SK-N-SH (cell line): ENCODE measurements at regions not wholly inside any gene's neighbourhood (a gene's known extent, or its start where the extent isn't known, plus 50 kb on each side); places are given as distances from the start of the nearest gene placed in this dataset.
A peak's percentile ranks its signal among the peaks of the same experiment; 100 is the strongest.

ENCODE experiments used
- CTCF ChIA-PET: fragments of 300-600, 350-600 bp; formaldehyde crosslinking; extraction: SDS; loops from one replicate; lab custom pipeline; 2021; lab: Yijun Ruan, JAX
- POLR2A ChIA-PET: fragments of 350-600 bp; sonication (Branson Sonifier 250); formaldehyde crosslinking; extraction: SDS; loops from one replicate; lab custom pipeline; 2020; ENCODE audit warnings: antibody characterized with exemption, inconsistent platforms; lab: Yijun Ruan, JAX
- DNase-seq: peaks from one replicate; pipeline ENCODE4 v3.0.0; 2012
- H2AFZ ChIP-seq: fragments of 200-600 bp; sonication (generic); 2 replicates; pipeline ENCODE4 v1.8.1; 2016; ENCODE audit warnings: antibody characterized with exemption, mild to moderate bottlenecking, low read depth
- H3F3A ChIP-seq: fragments of 200-600 bp; sonication (generic); replicated peaks from 2 replicates; pipeline ENCODE3; 2016; ENCODE audit warnings: antibody characterized with exemption, mild to moderate bottlenecking; ENCODE audit not compliant: insufficient read depth
- H3K27ac ChIP-seq, 2 experiments: fragments of 200-500 bp in 1 of 2; fragments of 200-600 bp in 1 of 2; sonication (Bioruptor generic) in 1 of 2; sonication (generic), shearing (Covaris generic) in 1 of 2; 2 replicates each; pipeline versions ENCODE4 v1.5.1 to v1.6.1; 2014 to 2016; ENCODE audit warnings: low read depth in 2 of 2, inconsistent platforms in 1 of 2, low read length in 1 of 2, mild to moderate bottlenecking in 1 of 2, mixed read lengths in 1 of 2
- H3K27me3 ChIP-seq: fragments of 200-600 bp; sonication (generic), shearing (Covaris generic); 2 replicates; pipeline ENCODE4 v1.6.1; 2016; ENCODE audit warnings: mixed run types; ENCODE audit not compliant: insufficient read depth
- H3K36me3 ChIP-seq, 2 experiments: fragments of 200-500 bp in 1 of 2; fragments of 200-600 bp in 1 of 2; sonication (Bioruptor generic) in 1 of 2; sonication (generic) in 1 of 2; replicated peaks in 1 of 2; 2 replicates each; pipeline versions ENCODE3 to v1.5.1; 2014 to 2016; ENCODE audit warnings: low read length in 1 of 2, mild to moderate bottlenecking in 1 of 2; ENCODE audit not compliant: insufficient read depth in 2 of 2, control insufficient read depth in 1 of 2
- H3K4me1 ChIP-seq, 2 experiments: fragments of 200-500 bp in 1 of 2; fragments of 200-600 bp in 1 of 2; sonication (Bioruptor generic) in 1 of 2; sonication (generic), shearing (Covaris generic) in 1 of 2; 2 replicates each; pipeline versions ENCODE4 v1.5.1 to v1.6.1; 2014 to 2016; ENCODE audit warnings: low read depth in 1 of 2, low read length in 1 of 2, mixed run types in 1 of 2; ENCODE audit not compliant: insufficient read depth in 2 of 2, control insufficient read depth in 1 of 2
- H3K4me2 ChIP-seq: fragments of 200-600 bp; sonication (generic), shearing (Covaris generic); 2 replicates; pipeline ENCODE4 v1.6.1; 2017; ENCODE audit warnings: mixed run types
- H3K4me3 ChIP-seq, 2 experiments: fragments of 200-500 bp in 1 of 2; fragments of 200-600 bp in 1 of 2; sonication (Bioruptor generic) in 1 of 2; sonication (generic), shearing (Covaris generic) in 1 of 2; 2 replicates each; pipeline versions ENCODE4 v1.5.1 to v1.8.1; 2014 to 2016; ENCODE audit warnings: low read depth in 2 of 2, inconsistent platforms in 1 of 2, low read length in 1 of 2, mild to moderate bottlenecking in 1 of 2, mixed read lengths in 1 of 2, moderate library complexity in 1 of 2
- H3K79me2 ChIP-seq: fragments of 200-600 bp; sonication (generic); 2 replicates; pipeline ENCODE4 v1.8.1; 2017; ENCODE audit warnings: mild to moderate bottlenecking; ENCODE audit not compliant: insufficient read depth
- H3K9ac ChIP-seq: fragments of 200-600 bp; sonication (generic); 2 replicates; pipeline ENCODE4 v1.6.1; 2017; ENCODE audit warnings: mixed run types
- H3K9me2 ChIP-seq: fragments of 200-600 bp; sonication (generic); 2 replicates; pipeline ENCODE4 v1.6.1; 2017; ENCODE audit warnings: mixed run types
- H3K9me3 ChIP-seq: fragments of 200-600 bp; sonication (generic); 2 replicates; pipeline ENCODE4 v1.6.1; 2017; ENCODE audit warnings: mixed run types, mild to moderate bottlenecking, moderate library complexity
- H4K20me1 ChIP-seq: fragments of 200-600 bp; sonication (generic); 2 replicates; pipeline ENCODE4 v1.6.1; 2017; ENCODE audit warnings: mild to moderate bottlenecking, mixed run types; ENCODE audit not compliant: insufficient read depth
- CHD2 ChIP-seq: fragments of 150-350 bp; IDR thresholded peaks from 2 replicates; pipeline ENCODE4 v1.6.1; 2018; ENCODE audit warnings: low read length; ENCODE audit not compliant: partially characterized antibody
- ELF1 ChIP-seq: IDR thresholded peaks from 2 replicates; pipeline ENCODE4 v1.4.0; 2012
- FOSL2 ChIP-seq: IDR thresholded peaks from 2 replicates; pipeline ENCODE4 v1.4.0; 2012; ENCODE audit warnings: low read depth, mild to moderate bottlenecking, moderate library complexity, borderline replicate concordance
- GABPA ChIP-seq: IDR thresholded peaks from 2 replicates; pipeline ENCODE4 v1.4.0; 2012; ENCODE audit warnings: low read depth, mild to moderate bottlenecking
- GATA2 ChIP-seq: sonication (generic); formaldehyde crosslinking; IDR thresholded peaks from 2 replicates; pipeline ENCODE4 v1.5.0; 2020; ENCODE audit warnings: mild to moderate bottlenecking, missing genetic modification reagents
- RFX5 ChIP-seq: IDR thresholded peaks from 2 replicates; pipeline ENCODE4 v1.6.1; 2012; ENCODE audit warnings: mild to moderate bottlenecking, improper control_type of control experiment, low read length
- RXRA ChIP-seq: IDR thresholded peaks from 2 replicates; pipeline ENCODE4 v1.4.0; 2012; ENCODE audit warnings: low read depth, mild to moderate bottlenecking, borderline replicate concordance
- SMC3 ChIP-seq: IDR thresholded peaks from 2 replicates; pipeline ENCODE4 v1.6.1; 2012; ENCODE audit warnings: low read depth, low read length, improper control_type of control experiment
- TCF12 ChIP-seq: IDR thresholded peaks from 2 replicates; pipeline ENCODE4 v1.4.0; 2012
- USF2 ChIP-seq: fragments of 150-350 bp; IDR thresholded peaks from 2 replicates; pipeline ENCODE4 v1.6.1; 2017; ENCODE audit warnings: antibody characterized with exemption, low read length, low read depth, borderline replicate concordance
- YY1 ChIP-seq: IDR thresholded peaks from 2 replicates; pipeline ENCODE4 v1.4.0; 2012; ENCODE audit warnings: low read depth, mild to moderate bottlenecking
- ZBTB33 ChIP-seq: IDR thresholded peaks from 2 replicates; pipeline ENCODE4 v1.4.0; 2012; ENCODE audit warnings: low read depth, borderline replicate concordance
- WGBS: methylation state at CpG from one replicate; pipeline ENCODE4 v1.1.6; 2017; ENCODE audit warnings: low lambda C conversion rate; 5-methylcytosine and 5-hydroxymethylcytosine counted together
- TF ChIP-seq, protein P1 (sequence below): IDR thresholded peaks from 2 replicates; pipeline ENCODE4 v1.4.0; 2012; ENCODE audit warnings: low read depth
- TF ChIP-seq, protein P2 (sequence below): fragments of 150-350 bp; IDR thresholded peaks from 2 replicates; pipeline ENCODE4 v1.6.1; 2016; ENCODE audit warnings: mild to moderate bottlenecking, low read depth, low read length

GRCh38 chr17:77429969-77430752 lies 289.4 kb downstream of the SEC14L1 start (continued):
- TF ChIP-seq ZBTB33 (peak; percentile 90), RXRA (peak; percentile 100), YY1 (peak; percentile 87; the same call in 1 of the 2 replicates), GATA2 (CRISPR knock-in tag) (no peak), SMC3 (peak; percentile 87), CHD2 (peak; percentile 89), USF2 (no peak; the same call in 1 of the 2 replicates), TCF12 (peak; percentile 100), ELF1 (peak; percentile 68), GABPA (peak; percentile 55; the same call in 1 of the 2 replicates), RFX5 (no peak)

GRCh38 chr17:77432034-77432661 lies 291.4 kb downstream of the SEC14L1 start:
- Histone ChIP-seq H3K27me3 (no peaks in the 10 kb centered on the region), H3K27ac (peak overlapping the region; percentile 97 to 98; a peak in 3 of 4 replicates), H4K20me1 (peaks cover 12% of the 10 kb centered on the region), H3K4me2 (no peak overlapping the region), H3K9ac (no peak overlapping the region), H3K9me2 (no peaks in the 10 kb centered on the region), H3K9me3 (no peaks in the 10 kb centered on the region), H3K4me1 (peaks cover 82 to 87% of the 10 kb centered on the region in 2 experiments), H3F3A (peaks cover 28% of the 10 kb centered on the region), H2AFZ (no peak overlapping the region), H3K79me2 (peaks cover 78% of the 10 kb centered on the region), H3K4me3 (no peak overlapping the region), H3K36me3 (peaks cover 0 to 4% of the 10 kb centered on the region in 2 experiments)
- ChIA-PET POLR2A (no interaction called here), CTCF (interaction anchor here (1.1 to 29.4 kb wide), 8 partner anchors 11 to 102 kb away, joined by 3 to 566 read pairs (median 102); no protein-coding TSS in a partner anchor)
- TF ChIP-seq, protein P1, sequence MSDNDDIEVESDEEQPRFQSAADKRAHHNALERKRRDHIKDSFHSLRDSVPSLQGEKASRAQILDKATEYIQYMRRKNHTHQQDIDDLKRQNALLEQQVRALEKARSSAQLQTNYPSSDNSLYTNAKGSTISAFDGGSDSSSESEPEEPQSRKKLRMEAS: no peak
- TF ChIP-seq, protein P2, sequence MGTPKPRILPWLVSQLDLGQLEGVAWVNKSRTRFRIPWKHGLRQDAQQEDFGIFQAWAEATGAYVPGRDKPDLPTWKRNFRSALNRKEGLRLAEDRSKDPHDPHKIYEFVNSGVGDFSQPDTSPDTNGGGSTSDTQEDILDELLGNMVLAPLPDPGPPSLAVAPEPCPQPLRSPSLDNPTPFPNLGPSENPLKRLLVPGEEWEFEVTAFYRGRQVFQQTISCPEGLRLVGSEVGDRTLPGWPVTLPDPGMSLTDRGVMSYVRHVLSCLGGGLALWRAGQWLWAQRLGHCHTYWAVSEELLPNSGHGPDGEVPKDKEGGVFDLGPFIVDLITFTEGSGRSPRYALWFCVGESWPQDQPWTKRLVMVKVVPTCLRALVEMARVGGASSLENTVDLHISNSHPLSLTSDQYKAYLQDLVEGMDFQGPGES: no peak
- TF ChIP-seq FOSL2 (no peak), TCF12 (no peak), SMC3 (no peak)
- no peak for DNase-seq
- 93% methylated on average over 16 of the region's 16 CpGs for WGBS
